ENCODE measurements at regions not wholly inside any gene's neighbourhood (a gene's known extent, or its start where the extent isn't known, plus 50 kb on each side); places are given as distances from the start of the nearest gene placed in this dataset.
A peak's percentile ranks its signal among the peaks of the same experiment; 100 is the strongest.

DNA sequence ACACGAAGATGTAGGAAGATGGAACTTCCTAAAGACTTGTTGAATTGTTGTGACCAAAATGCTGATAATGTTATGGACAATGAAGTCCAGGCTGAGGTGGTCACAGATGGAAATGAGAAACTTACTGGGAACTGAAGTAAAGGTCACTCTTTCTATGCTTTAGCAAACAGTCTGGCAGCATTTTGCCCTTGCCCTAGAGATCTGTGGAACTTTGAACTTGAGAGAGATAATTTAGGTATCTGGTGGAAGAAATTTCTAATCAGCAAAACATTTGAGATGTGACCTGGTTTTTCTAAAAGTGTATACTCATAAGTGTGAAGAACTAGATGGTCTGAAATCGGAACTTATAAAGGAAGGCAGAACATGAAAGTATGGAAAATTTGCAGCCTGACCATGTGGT is 1785.9 kb downstream of the PCDH7 start:
- Histone ChIP-seq H4K20me1 (ENCODE audit: low read depth) (no peaks in the 10 kb centered on the region), H3F3A (ENCODE audit: low read depth) (no peaks in the 10 kb centered on the region), H2AFZ (replicated peaks) (no peak overlapping the region), H3K4me3 (no peak overlapping the region), H3K9me3 (ENCODE audit: low read depth) (peaks cover 2% of the 10 kb centered on the region), H3K9ac (no peak overlapping the region), H3K27ac (no peak overlapping the region), H3K36me3 (no peaks in the 10 kb centered on the region), H3K27me3 (no peaks in the 10 kb centered on the region), H3K4me2 (no peak overlapping the region), H3K79me2 (ENCODE audit: low read depth) (no peaks in the 10 kb centered on the region), H3K4me1 (no peaks in the 10 kb centered on the region)
- Mint-ChIP-seq H3K27me3 (ENCODE audit: insufficient read depth, low read depth) (no peaks in the 10 kb centered on the region), H3K9me3 (no peaks in the 10 kb centered on the region), H3K36me3 (no peaks in the 10 kb centered on the region), H3K4me1 (no peaks in the 10 kb centered on the region), H3K27ac (no peak overlapping the region), H3K4me3 (no peak overlapping the region)
- TF ChIP-seq EZH2 (IDR thresholded peaks at IDR 0.05) (no peak), EZH2phosphoT487 (IDR thresholded peaks at IDR 0.05) (no peak)
- TF ChIP-seq, protein P1, sequence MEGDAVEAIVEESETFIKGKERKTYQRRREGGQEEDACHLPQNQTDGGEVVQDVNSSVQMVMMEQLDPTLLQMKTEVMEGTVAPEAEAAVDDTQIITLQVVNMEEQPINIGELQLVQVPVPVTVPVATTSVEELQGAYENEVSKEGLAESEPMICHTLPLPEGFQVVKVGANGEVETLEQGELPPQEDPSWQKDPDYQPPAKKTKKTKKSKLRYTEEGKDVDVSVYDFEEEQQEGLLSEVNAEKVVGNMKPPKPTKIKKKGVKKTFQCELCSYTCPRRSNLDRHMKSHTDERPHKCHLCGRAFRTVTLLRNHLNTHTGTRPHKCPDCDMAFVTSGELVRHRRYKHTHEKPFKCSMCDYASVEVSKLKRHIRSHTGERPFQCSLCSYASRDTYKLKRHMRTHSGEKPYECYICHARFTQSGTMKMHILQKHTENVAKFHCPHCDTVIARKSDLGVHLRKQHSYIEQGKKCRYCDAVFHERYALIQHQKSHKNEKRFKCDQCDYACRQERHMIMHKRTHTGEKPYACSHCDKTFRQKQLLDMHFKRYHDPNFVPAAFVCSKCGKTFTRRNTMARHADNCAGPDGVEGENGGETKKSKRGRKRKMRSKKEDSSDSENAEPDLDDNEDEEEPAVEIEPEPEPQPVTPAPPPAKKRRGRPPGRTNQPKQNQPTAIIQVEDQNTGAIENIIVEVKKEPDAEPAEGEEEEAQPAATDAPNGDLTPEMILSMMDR (IDR thresholded peaks at IDR 0.05), result no peak
- no peak for DNase-seq (ENCODE audit: low spot score)

DNA sequence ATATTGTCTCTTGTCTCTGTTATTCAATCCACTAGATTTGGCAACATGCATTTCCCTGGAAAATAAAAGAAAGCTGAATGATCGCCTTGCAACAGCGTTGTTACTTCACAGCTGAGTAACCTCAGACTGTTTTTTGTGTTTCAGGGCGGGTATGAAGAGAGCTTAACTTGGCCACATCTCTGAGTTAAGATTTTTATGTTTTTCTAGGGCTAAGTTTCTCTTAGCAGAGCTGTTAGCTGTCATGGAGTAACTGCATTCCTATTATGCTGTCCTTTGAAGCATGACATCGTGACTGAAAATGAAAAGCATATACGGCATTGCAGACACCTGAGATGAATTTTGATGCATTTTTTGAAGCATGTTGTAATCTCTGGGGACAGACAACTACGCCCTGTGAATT is 1798.9 kb downstream of the PCDH7 start:
- H3K27ac Mint-ChIP-seq, result no peak overlapping the region
- H3K9me3 ChIP-seq (ENCODE audit: low read depth), result no peaks in the 10 kb centered on the region
- H3K36me3 Mint-ChIP-seq, result no peaks in the 10 kb centered on the region
- H3K4me3 Mint-ChIP-seq, result no peak overlapping the region
- H3K27ac ChIP-seq, result no peak overlapping the region
- no peak overlapping the region for H3K9ac ChIP-seq
- no peak overlapping the region for H3K4me2 ChIP-seq
- H3F3A ChIP-seq (ENCODE audit: low read depth), result no peaks in the 10 kb centered on the region
- H3K79me2 ChIP-seq (ENCODE audit: low read depth), result no peaks in the 10 kb centered on the region
- H2AFZ ChIP-seq (replicated peaks), result peak overlapping the region; percentile 26
- no peaks in the 10 kb centered on the region for H3K27me3 ChIP-seq
- H4K20me1 ChIP-seq (ENCODE audit: low read depth), result no peaks in the 10 kb centered on the region
- TF ChIP-seq EZH2 (IDR thresholded peaks at IDR 0.05) (no peak), EZH2phosphoT487 (IDR thresholded peaks at IDR 0.05) (no peak)
- TF ChIP-seq, protein P1 (IDR thresholded peaks at IDR 0.05), result no peak
- no peaks in the 10 kb centered on the region for H3K27me3 Mint-ChIP-seq (ENCODE audit: insufficient read depth, low read depth)
- H3K9me3 Mint-ChIP-seq, result peaks cover 3% of the 10 kb centered on the region
- H3K36me3 ChIP-seq, result no peaks in the 10 kb centered on the region
- no peaks in the 10 kb centered on the region for H3K4me1 ChIP-seq
- H3K4me3 ChIP-seq, result no peak overlapping the region
- no peak for DNase-seq (ENCODE audit: low spot score)
- H3K4me1 Mint-ChIP-seq, result peaks cover 5% of the 10 kb centered on the region

DNA sequence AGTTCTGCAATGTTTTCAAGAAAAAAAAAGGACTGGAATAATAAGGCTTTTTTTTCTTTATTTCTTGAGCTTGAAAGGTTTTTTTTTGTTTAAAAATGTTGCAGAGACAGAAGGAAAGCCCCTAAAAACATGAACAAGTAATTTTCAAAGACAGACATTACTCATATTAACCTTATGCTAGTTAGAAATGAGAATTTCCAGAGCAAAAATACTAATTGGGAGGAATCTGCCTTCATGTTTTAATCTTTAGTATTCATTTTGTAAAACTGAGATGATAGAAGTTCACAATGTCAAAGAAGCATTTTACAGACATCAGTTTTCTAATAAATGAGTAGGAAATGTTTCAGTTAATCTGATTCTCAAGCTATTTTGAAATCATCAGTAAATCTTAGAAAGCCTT is 1805.3 kb downstream of the PCDH7 start:
- Mint-ChIP-seq H3K4me3 (no peak overlapping the region), H3K27ac (no peak overlapping the region), H3K9me3 (peaks cover 8% of the 10 kb centered on the region), H3K4me1 (no peaks in the 10 kb centered on the region), H3K36me3 (no peaks in the 10 kb centered on the region), H3K27me3 (ENCODE audit: insufficient read depth, low read depth) (no peaks in the 10 kb centered on the region)
- Histone ChIP-seq H3K4me2 (no peak overlapping the region), H2AFZ (replicated peaks) (peak overlapping the region; percentile 29), H3K27me3 (no peaks in the 10 kb centered on the region), H3K9me3 (ENCODE audit: low read depth) (peaks cover 1% of the 10 kb centered on the region), H3F3A (ENCODE audit: low read depth) (no peaks in the 10 kb centered on the region), H3K36me3 (no peaks in the 10 kb centered on the region), H3K9ac (no peak overlapping the region), H3K4me1 (no peaks in the 10 kb centered on the region), H3K27ac (no peak overlapping the region), H3K4me3 (no peak overlapping the region), H3K79me2 (ENCODE audit: low read depth) (no peaks in the 10 kb centered on the region), H4K20me1 (ENCODE audit: low read depth) (no peaks in the 10 kb centered on the region)
- no peak for TF ChIP-seq EZH2phosphoT487 (IDR thresholded peaks at IDR 0.05)
- no peak for TF ChIP-seq EZH2 (IDR thresholded peaks at IDR 0.05)
- TF ChIP-seq, protein P1 (IDR thresholded peaks at IDR 0.05), result no peak
- no peak for DNase-seq (ENCODE audit: low spot score)

Data from neural progenitor cell (in vitro differentiated cells).